Pancreas (tissue), 10 donors: ENCODE measurements at regions not wholly inside any gene's neighbourhood (a gene's known extent, or its start where the extent isn't known, plus 50 kb on each side); places are given as distances from the start of the nearest gene placed in this dataset.

Experiments used
- ATAC-seq, 4 donors: fragments of 200-7000 bp; cut with Tn5 transposase; one replicate each; pipeline versions ENCODE4 v1.8.0 to v1.9.1; 2020; ENCODE audit warnings: mild to moderate bottlenecking in 4 of 4, moderate library complexity in 4 of 4
- DNase-seq, 6 donors: peaks; one replicate each; pipeline ENCODE4 v3.0.0-alpha.2; 2020
- FAIRE-seq: peaks from 2 replicates; lab custom pipeline; 2012; peaks lifted over from hg19 to GRCh38; lab: Jason Lieb, UNC
- H3K27ac ChIP-seq, 4 donors: fragments of 200-600 bp; sonication (generic); 1 replicate in 3 of 4; 2 replicates in 1 of 4; pipeline versions ENCODE4 v1.5.0 to v1.8.0; 2020
- H3K27me3 ChIP-seq, 4 donors: fragments of 200-600 bp; one replicate each; pipeline ENCODE4 v1.8.0; 2021
- H3K36me3 ChIP-seq, 3 donors: fragments of 200-600 bp; sonication (generic) in 1 of 3; one replicate each; pipeline versions ENCODE4 v1.5.0 to v1.8.0; 2020 to 2021
- H3K4me1 ChIP-seq, 3 donors: fragments of 200-600 bp; one replicate each; pipeline ENCODE4 v1.8.0; 2021
- H3K4me3 ChIP-seq, 4 donors: fragments of 200-600 bp; sonication (generic) in 2 of 4; one replicate each; pipeline versions ENCODE4 v1.5.0 to v1.8.0; 2020 to 2021
- H3K9me3 ChIP-seq, 4 donors: fragments of 200-600 bp; one replicate each; pipeline ENCODE4 v1.8.0; 2021
- whole genome bisulfite sequencing, 2 donors: extraction: QIAGEN DNeasy Blood & Tissue Kit; methylation state at CpG; one replicate each; pipeline ENCODE4 v1.1.7; 2013; 5-methylcytosine and 5-hydroxymethylcytosine counted together
- intact Hi-C, 3 donors: fragments of 100-400 bp; cut with DNase I; formaldehyde crosslinking; loops; one replicate each; pipeline versions ENCODE4 v1.11.1 to v1.14.2; 2022
- TF ChIP-seq, protein P1 (sequence below), 4 donors: fragments of 200-600 bp; sonication (generic) in 3 of 4; IDR thresholded peaks; one replicate each; pipeline versions ENCODE4 v1.5.0 to v1.8.0; 2021; ENCODE audit warnings: antibody characterized with exemption in 4 of 4
- donor health status: healthy with polysubstance abuse.
- donor health status: DM: no; HTN: no; CAD: no; lungs with moderate emphysema.
- donor health status: DM: no; HTN: no; CAD: no.
- donor health status: control.
- donor health status: control.
- donor health status: Bipolar disorder and iron deficiency.
- donor health status: DM: yes; HTN: yes; CAD: no.
- donor health status: DM: no; HTN: no; CAD: no.
- donor health status: DM: no; HTN: no; CAD: no.
- donor health status: DM: yes; HTN: yes; CAD: no.

DNA sequence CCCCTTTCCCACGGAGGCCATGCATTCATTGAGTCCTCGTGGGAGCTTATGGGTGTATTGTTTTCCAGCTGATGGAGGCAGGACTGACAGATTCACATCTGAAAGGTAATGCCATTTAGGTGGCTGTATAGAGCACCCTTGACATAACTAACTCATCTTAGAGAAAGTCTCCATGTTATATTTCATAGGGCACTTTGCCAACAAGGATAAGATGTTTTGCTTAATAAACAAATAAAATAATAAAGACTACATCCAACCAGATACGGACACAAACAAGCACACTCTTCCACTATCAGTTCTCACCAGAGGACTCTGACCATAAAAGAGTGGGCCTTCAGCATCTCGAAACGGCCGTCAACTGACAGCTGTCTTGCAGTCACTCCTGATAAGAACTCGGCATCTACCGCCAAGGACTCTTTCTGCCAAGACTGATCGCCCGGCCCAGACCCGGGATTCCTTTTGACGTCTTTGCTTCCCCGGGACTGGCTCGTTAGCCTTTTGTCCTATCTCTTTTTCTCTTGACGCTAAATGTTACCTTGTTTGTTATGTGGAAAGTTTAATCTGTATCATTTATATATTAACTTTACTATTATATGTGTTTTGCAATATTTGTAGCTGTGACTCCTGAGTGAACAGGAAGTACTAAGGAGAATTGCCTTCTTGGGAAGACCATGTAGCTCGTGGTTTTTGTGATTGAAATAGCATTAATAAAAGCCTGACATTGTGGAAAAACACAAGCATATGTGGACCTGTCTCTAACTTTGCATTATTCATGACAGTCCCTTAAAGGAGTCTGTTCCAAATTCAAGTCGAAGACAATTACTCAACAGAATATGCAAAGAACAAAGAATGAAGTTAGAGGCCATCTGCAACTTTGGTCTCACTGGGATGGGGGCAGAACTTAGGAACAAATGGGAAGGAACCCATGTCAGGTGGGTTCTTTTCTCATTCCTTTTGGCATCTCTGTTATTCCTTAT lies 195.1 kb downstream of the LPIN1 start:
- Histone ChIP-seq H3K4me3 (no peak overlapping the region), H3K27me3 (no peaks in the 10 kb centered on the region), H3K27ac (no peak overlapping the region), H3K4me1 (no peaks in the 10 kb centered on the region), H3K9me3 (no peaks in the 10 kb centered on the region), H3K36me3 (no peaks in the 10 kb centered on the region)
- FAIRE-seq (no peak), DNase-seq (no peak), ATAC-seq (no peak)
- WGBS, 2 donors, result 62 to 74% methylated on average over 17 of the region's 17 CpGs
- TF ChIP-seq, protein P1, sequence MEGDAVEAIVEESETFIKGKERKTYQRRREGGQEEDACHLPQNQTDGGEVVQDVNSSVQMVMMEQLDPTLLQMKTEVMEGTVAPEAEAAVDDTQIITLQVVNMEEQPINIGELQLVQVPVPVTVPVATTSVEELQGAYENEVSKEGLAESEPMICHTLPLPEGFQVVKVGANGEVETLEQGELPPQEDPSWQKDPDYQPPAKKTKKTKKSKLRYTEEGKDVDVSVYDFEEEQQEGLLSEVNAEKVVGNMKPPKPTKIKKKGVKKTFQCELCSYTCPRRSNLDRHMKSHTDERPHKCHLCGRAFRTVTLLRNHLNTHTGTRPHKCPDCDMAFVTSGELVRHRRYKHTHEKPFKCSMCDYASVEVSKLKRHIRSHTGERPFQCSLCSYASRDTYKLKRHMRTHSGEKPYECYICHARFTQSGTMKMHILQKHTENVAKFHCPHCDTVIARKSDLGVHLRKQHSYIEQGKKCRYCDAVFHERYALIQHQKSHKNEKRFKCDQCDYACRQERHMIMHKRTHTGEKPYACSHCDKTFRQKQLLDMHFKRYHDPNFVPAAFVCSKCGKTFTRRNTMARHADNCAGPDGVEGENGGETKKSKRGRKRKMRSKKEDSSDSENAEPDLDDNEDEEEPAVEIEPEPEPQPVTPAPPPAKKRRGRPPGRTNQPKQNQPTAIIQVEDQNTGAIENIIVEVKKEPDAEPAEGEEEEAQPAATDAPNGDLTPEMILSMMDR (IDR thresholded peaks at IDR 0.05), result no peak
- intact Hi-C loops, result no loop called here

DNA sequence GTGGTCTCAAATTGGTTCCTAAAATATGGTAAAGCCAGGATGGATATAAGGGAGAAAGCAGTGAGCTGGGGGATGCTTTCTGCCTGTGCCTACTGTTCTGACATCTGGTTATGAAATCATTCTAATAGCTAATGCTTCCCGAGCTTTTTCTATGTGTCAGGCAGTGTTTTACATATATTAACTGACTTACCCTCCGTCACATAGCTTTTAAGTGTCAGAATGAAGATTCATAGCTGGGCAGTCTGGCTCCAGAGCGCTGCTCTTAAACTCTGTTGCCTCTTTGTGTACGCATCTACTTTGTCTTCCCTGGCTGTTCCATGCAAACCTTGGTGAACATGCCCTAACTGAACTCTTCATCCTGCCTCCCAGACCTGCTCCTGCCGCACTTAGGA lies 195.7 kb downstream of the LPIN1 start:
- Histone ChIP-seq H3K36me3 (no peaks in the 10 kb centered on the region), H3K27ac (no peak overlapping the region), H3K9me3 (no peaks in the 10 kb centered on the region), H3K4me3 (no peak overlapping the region), H3K4me1 (no peaks in the 10 kb centered on the region), H3K27me3 (no peaks in the 10 kb centered on the region)
- TF ChIP-seq, protein P1 (IDR thresholded peaks at IDR 0.05), result no peak
- DNase-seq (no peak), FAIRE-seq (no peak), ATAC-seq (no peak)
- WGBS, 2 donors, result 85 to 87% methylated on average over 5 of the region's 5 CpGs
- intact Hi-C loops, result no loop called here

DNA sequence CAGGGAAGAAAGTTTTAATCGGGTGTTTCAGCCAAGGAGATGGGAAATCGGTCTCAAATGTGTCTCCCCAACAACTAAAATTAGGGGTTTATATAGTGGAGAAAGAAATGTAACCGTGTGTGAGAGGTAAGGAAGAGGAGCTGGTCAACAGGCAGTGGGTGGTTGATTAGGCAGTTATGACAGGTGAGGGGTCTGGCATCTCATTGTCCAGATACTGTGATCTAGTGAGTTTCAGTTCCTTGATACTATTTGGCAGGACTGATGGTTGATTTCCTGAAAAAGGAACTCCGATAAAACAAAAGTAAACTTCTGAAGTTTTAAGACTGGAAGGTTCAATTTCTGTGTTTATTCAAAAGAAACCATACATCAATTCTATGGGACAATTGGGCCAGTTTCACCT lies 197.9 kb downstream of the LPIN1 start:
- WGBS, 2 donors, result 79 to 81% methylated on average over 4 of the region's 4 CpGs
- Histone ChIP-seq H3K9me3 (no peaks in the 10 kb centered on the region), H3K4me3 (no peak overlapping the region), H3K27me3 (no peaks in the 10 kb centered on the region), H3K4me1 (no peaks in the 10 kb centered on the region), H3K27ac (no peak overlapping the region), H3K36me3 (no peaks in the 10 kb centered on the region)
- ATAC-seq (no peak), FAIRE-seq (no peak), DNase-seq (no peak)
- intact Hi-C loops, result no loop called here
- TF ChIP-seq, protein P1 (IDR thresholded peaks at IDR 0.05), result no peak

DNA sequence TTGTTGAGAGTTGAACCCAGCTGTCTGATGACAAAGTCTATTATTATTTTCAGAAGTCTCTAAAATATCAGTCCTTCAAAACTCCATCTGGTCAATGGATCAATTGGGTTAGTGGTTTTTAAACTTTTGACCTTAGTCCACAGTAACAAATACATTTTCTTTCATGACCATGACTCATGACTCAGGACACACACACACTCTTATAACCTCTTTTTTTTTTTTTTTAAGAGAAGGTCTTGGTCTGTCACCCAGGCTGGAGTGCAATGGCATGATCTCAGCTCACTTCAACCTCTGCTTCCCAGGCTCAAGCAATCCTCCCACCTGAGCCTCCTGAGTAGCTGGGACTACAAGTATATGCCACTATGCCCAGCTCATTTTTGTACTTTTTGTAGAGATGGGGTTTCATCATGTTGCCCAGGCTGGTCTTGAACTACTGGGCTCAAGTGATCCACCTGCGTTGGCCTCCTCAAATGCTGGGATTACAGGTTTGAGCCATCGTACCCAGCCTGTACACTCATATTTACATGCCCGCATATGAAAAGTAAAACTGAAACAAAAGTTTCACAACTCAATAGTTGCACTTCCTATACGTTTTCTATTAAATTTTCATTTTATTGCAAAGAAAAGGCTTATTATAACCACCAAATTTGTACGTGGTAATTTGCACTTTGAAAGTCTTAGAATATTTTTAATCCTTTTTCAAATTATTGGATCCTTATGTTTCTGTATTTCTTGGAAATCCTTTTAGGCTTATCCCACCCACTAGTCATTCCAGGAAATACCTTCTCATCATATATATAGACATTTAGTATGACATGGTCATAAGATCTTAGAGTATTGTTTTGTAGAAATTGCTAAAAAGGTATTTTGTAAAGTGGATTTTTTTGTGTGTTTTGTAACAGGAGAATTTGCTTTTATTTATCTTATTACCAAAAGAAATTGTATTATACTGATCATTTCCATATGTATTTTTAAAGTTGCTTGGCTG lies 199.0 kb downstream of the LPIN1 start:
- H3K27me3 ChIP-seq, result no peaks in the 10 kb centered on the region
- no peak for FAIRE-seq
- H3K9me3 ChIP-seq, result no peaks in the 10 kb centered on the region
- no peak overlapping the region for H3K4me3 ChIP-seq
- no peak overlapping the region for H3K27ac ChIP-seq
- no peaks in the 10 kb centered on the region for H3K36me3 ChIP-seq
- ATAC-seq, result no peak
- WGBS, 2 donors, result 60 to 76% methylated on average over 5 of the region's 5 CpGs
- TF ChIP-seq, protein P1 (IDR thresholded peaks at IDR 0.05), result no peak
- intact Hi-C loops, result no loop called here
- no peaks in the 10 kb centered on the region for H3K4me1 ChIP-seq
- no peak for DNase-seq
